Ishikawa (cell line): ENCODE measurements at regions not wholly inside any gene's neighbourhood (a gene's known extent, or its start where the extent isn't known, plus 50 kb on each side); places are given as distances from the start of the nearest gene placed in this dataset.

Experiments used
- CEBPB ChIP-seq: IDR thresholded peaks from 2 replicates; pipeline ENCODE4 v1.6.1; 2012
- CREB1 ChIP-seq: IDR thresholded peaks from 2 replicates; pipeline ENCODE4 v1.6.1; 2012; ENCODE audit warnings: low read depth
- EGR1 ChIP-seq: IDR thresholded peaks from 2 replicates; pipeline ENCODE4 v1.6.1; 2012
- EP300 ChIP-seq: IDR thresholded peaks from 2 replicates; pipeline ENCODE4 v1.6.1; 2012; ENCODE audit warnings: borderline replicate concordance
- FOXM1 ChIP-seq: IDR thresholded peaks from 2 replicates; pipeline ENCODE4 v1.6.1; 2012; ENCODE audit warnings: low read depth, borderline replicate concordance
- NFIC ChIP-seq: IDR thresholded peaks from 2 replicates; pipeline ENCODE4 v1.6.1; 2012
- RAD21 ChIP-seq: IDR thresholded peaks from 2 replicates; pipeline ENCODE4 v1.6.1; 2012; ENCODE audit warnings: low read depth
- TAF1 ChIP-seq: IDR thresholded peaks from 2 replicates; pipeline ENCODE4 v1.6.1; 2012; ENCODE audit warnings: low read depth, mild to moderate bottlenecking
- TCF12 ChIP-seq: IDR thresholded peaks from 2 replicates; pipeline ENCODE4 v1.6.1; 2012; ENCODE audit warnings: low read depth
- TEAD4 ChIP-seq: IDR thresholded peaks from 2 replicates; pipeline ENCODE4 v1.6.1; 2012
- YY1 ChIP-seq: IDR thresholded peaks from 2 replicates; pipeline ENCODE4 v1.6.1; 2012; ENCODE audit warnings: low read depth
- ZBTB7A ChIP-seq: IDR thresholded peaks from 2 replicates; pipeline ENCODE4 v1.6.1; 2012; ENCODE audit warnings: low read depth
- TF ChIP-seq, protein P1 (sequence below): IDR thresholded peaks from 2 replicates; pipeline ENCODE4 v1.6.1; 2012
- TF ChIP-seq, protein P2 (sequence below): IDR thresholded peaks from 2 replicates; pipeline ENCODE4 v1.6.1; 2012; ENCODE audit warnings: low read depth, mild to moderate bottlenecking
- TF ChIP-seq, protein P3 (sequence below): IDR thresholded peaks from 2 replicates; pipeline ENCODE4 v1.6.1; 2012

DNA sequence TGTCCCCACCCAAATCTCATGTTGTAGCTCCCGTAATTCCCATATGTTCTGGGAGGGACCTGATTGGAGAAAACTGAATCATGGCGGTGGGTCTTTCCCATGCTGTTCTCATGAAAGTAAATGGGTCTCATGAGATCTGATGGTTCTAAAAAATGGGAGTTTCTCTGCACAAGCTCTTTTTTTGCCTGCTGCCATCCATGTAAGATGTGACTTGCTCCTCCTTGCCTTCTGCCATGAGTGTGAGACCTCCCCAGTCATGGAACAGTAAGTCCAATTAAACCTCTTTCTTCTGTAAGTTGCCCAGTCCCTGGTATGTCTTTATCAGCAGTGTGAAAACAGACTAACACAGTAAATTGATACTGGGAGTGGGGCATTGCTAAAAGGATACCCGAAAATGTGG is 1218.4 kb upstream of the CITED2 start:
- no peak for TF ChIP-seq EGR1
- TF ChIP-seq CREB1 = no peak
- TF ChIP-seq RAD21 = no peak
- TF ChIP-seq NFIC = no peak
- no peak for TF ChIP-seq YY1
- TF ChIP-seq CEBPB = no peak
- TF ChIP-seq, protein P1, sequence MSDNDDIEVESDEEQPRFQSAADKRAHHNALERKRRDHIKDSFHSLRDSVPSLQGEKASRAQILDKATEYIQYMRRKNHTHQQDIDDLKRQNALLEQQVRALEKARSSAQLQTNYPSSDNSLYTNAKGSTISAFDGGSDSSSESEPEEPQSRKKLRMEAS = no peak
- TF ChIP-seq ZBTB7A = no peak
- TF ChIP-seq FOXM1 = no peak
- TF ChIP-seq, protein P2, sequence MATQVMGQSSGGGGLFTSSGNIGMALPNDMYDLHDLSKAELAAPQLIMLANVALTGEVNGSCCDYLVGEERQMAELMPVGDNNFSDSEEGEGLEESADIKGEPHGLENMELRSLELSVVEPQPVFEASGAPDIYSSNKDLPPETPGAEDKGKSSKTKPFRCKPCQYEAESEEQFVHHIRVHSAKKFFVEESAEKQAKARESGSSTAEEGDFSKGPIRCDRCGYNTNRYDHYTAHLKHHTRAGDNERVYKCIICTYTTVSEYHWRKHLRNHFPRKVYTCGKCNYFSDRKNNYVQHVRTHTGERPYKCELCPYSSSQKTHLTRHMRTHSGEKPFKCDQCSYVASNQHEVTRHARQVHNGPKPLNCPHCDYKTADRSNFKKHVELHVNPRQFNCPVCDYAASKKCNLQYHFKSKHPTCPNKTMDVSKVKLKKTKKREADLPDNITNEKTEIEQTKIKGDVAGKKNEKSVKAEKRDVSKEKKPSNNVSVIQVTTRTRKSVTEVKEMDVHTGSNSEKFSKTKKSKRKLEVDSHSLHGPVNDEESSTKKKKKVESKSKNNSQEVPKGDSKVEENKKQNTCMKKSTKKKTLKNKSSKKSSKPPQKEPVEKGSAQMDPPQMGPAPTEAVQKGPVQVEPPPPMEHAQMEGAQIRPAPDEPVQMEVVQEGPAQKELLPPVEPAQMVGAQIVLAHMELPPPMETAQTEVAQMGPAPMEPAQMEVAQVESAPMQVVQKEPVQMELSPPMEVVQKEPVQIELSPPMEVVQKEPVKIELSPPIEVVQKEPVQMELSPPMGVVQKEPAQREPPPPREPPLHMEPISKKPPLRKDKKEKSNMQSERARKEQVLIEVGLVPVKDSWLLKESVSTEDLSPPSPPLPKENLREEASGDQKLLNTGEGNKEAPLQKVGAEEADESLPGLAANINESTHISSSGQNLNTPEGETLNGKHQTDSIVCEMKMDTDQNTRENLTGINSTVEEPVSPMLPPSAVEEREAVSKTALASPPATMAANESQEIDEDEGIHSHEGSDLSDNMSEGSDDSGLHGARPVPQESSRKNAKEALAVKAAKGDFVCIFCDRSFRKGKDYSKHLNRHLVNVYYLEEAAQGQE = no peak
- TF ChIP-seq TEAD4 = no peak
- TF ChIP-seq EP300 = no peak

DNA sequence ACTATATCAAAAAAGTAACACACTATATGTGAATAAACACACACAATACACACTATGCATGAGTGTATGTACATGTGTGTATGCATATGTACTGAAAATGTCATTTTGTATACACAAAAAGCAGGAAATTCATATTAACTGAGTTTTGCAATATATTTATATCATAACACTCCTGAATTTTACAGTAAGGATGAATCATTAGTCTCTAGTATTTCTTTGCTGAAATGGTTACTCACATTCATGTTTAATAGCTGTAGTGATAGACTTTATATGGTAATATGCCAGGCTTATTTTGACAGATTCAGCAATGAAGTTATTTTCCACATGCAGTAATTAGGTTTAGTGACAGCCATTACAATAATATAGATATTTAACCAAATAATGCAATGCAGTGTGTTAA is 1216.2 kb upstream of the CITED2 start:
- TF ChIP-seq ZBTB7A = no peak
- no peak for TF ChIP-seq FOXM1
- TF ChIP-seq TCF12 = no peak
- TF ChIP-seq CEBPB = no peak
- TF ChIP-seq, protein P1 = no peak
- TF ChIP-seq NFIC = no peak
- TF ChIP-seq EP300 = no peak
- TF ChIP-seq CREB1 = no peak
- TF ChIP-seq RAD21 = no peak
- TF ChIP-seq YY1 = no peak
- TF ChIP-seq EGR1 = no peak
- TF ChIP-seq TAF1 = no peak
- TF ChIP-seq, protein P2 = no peak

DNA sequence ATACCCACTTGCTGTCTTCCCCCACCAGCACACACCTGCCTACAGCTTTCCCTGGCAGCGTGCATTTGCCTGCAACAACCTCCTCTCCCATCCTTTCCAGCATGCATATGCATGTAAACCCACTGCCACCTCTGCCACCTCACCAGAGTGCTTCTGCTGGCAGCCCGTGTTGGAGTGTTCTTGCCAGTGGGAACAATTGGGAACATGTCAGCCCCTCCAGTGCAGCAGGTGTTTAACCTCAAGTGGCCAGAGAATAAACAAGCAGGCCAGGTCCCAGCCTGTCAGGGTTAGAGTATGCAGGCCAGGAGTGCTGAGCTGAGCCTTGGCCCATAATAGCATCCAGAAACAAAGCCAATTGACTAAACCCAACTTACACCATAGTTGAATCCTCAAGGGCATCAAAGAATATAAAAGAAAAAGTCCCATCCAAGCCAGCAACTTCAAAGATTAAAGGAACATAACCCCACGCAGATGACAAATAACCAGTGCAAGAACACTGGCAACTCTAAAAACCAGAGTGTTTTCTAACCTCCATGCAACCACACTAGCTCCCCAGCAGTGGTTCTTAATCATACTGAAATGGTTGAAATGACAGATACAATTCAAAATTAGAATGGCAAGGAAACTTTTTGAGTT is 1212.1 kb upstream of the CITED2 start:
- TF ChIP-seq, protein P3, sequence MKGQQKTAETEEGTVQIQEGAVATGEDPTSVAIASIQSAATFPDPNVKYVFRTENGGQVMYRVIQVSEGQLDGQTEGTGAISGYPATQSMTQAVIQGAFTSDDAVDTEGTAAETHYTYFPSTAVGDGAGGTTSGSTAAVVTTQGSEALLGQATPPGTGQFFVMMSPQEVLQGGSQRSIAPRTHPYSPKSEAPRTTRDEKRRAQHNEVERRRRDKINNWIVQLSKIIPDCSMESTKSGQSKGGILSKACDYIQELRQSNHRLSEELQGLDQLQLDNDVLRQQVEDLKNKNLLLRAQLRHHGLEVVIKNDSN = no peak
- no peak for TF ChIP-seq TAF1
- no peak for TF ChIP-seq EP300
- TF ChIP-seq, protein P1 = no peak
- TF ChIP-seq CEBPB = no peak
- no peak for TF ChIP-seq FOXM1
- TF ChIP-seq EGR1 = no peak
- no peak for TF ChIP-seq TEAD4
- no peak for TF ChIP-seq YY1
- TF ChIP-seq ZBTB7A = no peak
- TF ChIP-seq, protein P2 = no peak
- TF ChIP-seq TCF12 = no peak
- no peak for TF ChIP-seq RAD21
- no peak for TF ChIP-seq CREB1
- TF ChIP-seq NFIC = no peak

DNA sequence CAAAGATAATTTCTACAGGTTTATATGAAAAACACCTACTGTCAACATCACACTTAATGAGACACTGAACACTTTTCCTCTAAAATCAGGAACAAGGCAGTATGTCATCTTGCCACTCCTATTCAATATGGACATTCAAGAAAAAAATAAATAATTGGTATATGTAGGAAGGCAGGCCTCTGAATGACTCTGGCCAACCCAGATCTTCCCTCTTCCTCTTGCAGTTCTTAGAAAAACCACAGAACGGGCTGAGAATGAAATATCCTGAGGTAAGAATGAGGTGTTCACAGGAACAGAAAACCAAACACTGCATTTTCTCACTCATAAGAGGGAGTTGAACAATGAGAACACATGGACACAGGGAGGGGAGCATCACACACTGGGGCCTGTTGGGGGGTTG is 1207.2 kb upstream of the CITED2 start:
- TF ChIP-seq TAF1 (no peak), YY1 (no peak), TEAD4 (no peak), NFIC (no peak), EP300 (no peak), ZBTB7A (no peak), FOXM1 (no peak)
- TF ChIP-seq, protein P3 = no peak
